ENCODE measurements at regions not wholly inside any gene's neighbourhood (a gene's known extent, or its start where the extent isn't known, plus 50 kb on each side); places are given as distances from the start of the nearest gene placed in this dataset.
"Not testable (repeated sequence)": the region's sequence is repeated elsewhere in the genome, so short reads cannot be mapped to it uniquely, and the experiment has no call there.

DNA sequence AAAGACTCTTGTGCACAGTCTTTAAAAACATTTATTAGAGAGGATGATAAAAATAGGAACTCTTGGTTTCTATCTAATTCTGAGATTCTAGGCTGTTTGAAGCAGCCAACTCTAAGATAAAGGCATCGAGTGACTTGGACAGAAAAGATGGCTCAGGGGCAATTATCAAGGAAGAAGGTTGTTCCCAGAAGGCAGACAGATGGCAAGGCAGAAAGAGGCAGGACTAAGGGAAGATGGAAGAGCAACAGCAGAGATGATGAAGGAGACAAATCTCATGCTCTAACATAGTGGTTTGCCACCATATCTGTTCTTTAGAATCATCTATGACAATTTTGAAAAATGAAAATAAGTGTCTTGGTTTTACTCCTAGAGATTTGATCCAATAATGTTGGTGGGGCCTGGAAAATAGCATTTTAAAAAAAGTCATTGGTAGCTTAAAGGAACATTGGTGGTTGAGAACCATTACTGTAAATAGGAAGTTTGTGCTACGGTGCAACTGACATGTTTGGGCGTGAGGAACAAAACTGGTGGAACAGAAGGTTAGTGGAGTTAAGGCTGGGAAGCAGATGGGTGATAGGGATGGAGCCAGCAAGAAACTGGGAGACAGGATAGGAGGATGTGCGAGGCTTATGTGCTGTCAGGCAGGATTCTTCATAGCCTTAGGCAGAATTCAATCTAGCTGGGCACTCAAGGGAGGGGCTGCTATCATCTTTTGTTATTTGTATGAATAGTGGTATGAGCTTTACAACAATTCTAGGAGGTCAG lies 751.1 kb downstream of the DHX35 start:
- Histone ChIP-seq H3K79me2 (ENCODE audit: insufficient read depth, low read length) (no peaks in the 10 kb centered on the region), H3K27me3 (ENCODE audit: low read length) (no peaks in the 10 kb centered on the region), H3K4me2 (ENCODE audit: low read depth, low read length, poor library complexity, severe bottlenecking) (no peak overlapping the region), H3K4me3 (ENCODE audit: insufficient read depth, low read length, poor library complexity, severe bottlenecking) (no peak overlapping the region), H3K36me3 (ENCODE audit: low read length) (no peaks in the 10 kb centered on the region), H3K9ac (ENCODE audit: low read length) (no peak overlapping the region), H3F3A (ENCODE audit: insufficient read depth) (no peaks in the 10 kb centered on the region), H3K9me2 (replicated peaks; ENCODE audit: insufficient read depth, low read length) (no peaks in the 10 kb centered on the region), H3K9me3 (ENCODE audit: insufficient read depth, low read length) (no peaks in the 10 kb centered on the region), H2AFZ (ENCODE audit: low read depth, low read length, severe bottlenecking) (no peak overlapping the region), H3K27ac (ENCODE audit: low read depth, low read length) (no peak overlapping the region), H4K20me1 (ENCODE audit: low read depth, low read length) (no peaks in the 10 kb centered on the region)
- TF ChIP-seq, protein P1, sequence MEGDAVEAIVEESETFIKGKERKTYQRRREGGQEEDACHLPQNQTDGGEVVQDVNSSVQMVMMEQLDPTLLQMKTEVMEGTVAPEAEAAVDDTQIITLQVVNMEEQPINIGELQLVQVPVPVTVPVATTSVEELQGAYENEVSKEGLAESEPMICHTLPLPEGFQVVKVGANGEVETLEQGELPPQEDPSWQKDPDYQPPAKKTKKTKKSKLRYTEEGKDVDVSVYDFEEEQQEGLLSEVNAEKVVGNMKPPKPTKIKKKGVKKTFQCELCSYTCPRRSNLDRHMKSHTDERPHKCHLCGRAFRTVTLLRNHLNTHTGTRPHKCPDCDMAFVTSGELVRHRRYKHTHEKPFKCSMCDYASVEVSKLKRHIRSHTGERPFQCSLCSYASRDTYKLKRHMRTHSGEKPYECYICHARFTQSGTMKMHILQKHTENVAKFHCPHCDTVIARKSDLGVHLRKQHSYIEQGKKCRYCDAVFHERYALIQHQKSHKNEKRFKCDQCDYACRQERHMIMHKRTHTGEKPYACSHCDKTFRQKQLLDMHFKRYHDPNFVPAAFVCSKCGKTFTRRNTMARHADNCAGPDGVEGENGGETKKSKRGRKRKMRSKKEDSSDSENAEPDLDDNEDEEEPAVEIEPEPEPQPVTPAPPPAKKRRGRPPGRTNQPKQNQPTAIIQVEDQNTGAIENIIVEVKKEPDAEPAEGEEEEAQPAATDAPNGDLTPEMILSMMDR (IDR thresholded peaks at IDR 0.05; ENCODE audit: insufficient read depth, low read length, poor library complexity, severe bottlenecking) = no peak
- TF ChIP-seq EZH2phosphoT487 (conservative IDR thresholded peaks at IDR 0.05; ENCODE audit: low read length) = no peak

GRCh38 chr20:39706184-39706663 lies 744.1 kb downstream of the DHX35 start:
- Histone ChIP-seq H3K4me3 (ENCODE audit: insufficient read depth, low read length, poor library complexity, severe bottlenecking) (no peak overlapping the region), H3K27ac (ENCODE audit: low read depth, low read length) (no peak overlapping the region), H3K9me3 (ENCODE audit: insufficient read depth, low read length) (no peaks in the 10 kb centered on the region), H3K9me2 (replicated peaks; ENCODE audit: insufficient read depth, low read length) (no peaks in the 10 kb centered on the region), H3K4me2 (ENCODE audit: low read depth, low read length, poor library complexity, severe bottlenecking) (no peak overlapping the region), H3F3A (ENCODE audit: insufficient read depth) (no peaks in the 10 kb centered on the region), H3K36me3 (ENCODE audit: low read length) (no peaks in the 10 kb centered on the region), H3K27me3 (ENCODE audit: low read length) (no peaks in the 10 kb centered on the region), H3K9ac (ENCODE audit: low read length) (no peak overlapping the region), H2AFZ (ENCODE audit: low read depth, low read length, severe bottlenecking) (no peak overlapping the region), H3K79me2 (ENCODE audit: insufficient read depth, low read length) (no peaks in the 10 kb centered on the region), H4K20me1 (ENCODE audit: low read depth, low read length) (no peaks in the 10 kb centered on the region)
- no peak for TF ChIP-seq EZH2phosphoT487 (conservative IDR thresholded peaks at IDR 0.05; ENCODE audit: low read length)

DNA sequence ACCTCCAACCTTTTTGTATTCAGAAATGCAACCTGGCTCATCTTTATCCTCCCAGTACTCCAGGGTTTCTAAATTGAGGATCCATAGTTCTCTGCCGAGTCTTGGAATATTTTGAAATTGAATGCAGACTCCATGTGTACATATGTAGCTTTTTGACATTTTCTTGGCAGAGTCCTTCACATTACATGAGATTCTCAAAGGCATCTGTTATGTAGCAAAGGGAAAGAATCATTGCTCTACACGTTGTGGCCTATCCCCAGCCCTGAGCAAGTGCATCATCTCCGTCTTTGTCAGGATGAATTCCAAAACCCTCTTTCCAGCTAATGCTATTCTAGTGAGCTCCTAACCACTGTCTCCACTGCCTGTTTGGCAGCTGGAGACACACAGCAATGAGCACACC lies 742.9 kb downstream of the DHX35 start:
- no peaks in the 10 kb centered on the region for H3K9me2 ChIP-seq (replicated peaks; ENCODE audit: insufficient read depth, low read length)
- H2AFZ ChIP-seq (ENCODE audit: low read depth, low read length, severe bottlenecking) = no peak overlapping the region
- no peaks in the 10 kb centered on the region for H3K79me2 ChIP-seq (ENCODE audit: insufficient read depth, low read length)
- no peak overlapping the region for H3K9ac ChIP-seq (ENCODE audit: low read length)
- H4K20me1 ChIP-seq (ENCODE audit: low read depth, low read length) = no peaks in the 10 kb centered on the region
- H3K36me3 ChIP-seq (ENCODE audit: low read length) = no peaks in the 10 kb centered on the region
- no peaks in the 10 kb centered on the region for H3F3A ChIP-seq (ENCODE audit: insufficient read depth)
- no peaks in the 10 kb centered on the region for H3K9me3 ChIP-seq (ENCODE audit: insufficient read depth, low read length)
- H3K27me3 ChIP-seq (ENCODE audit: low read length) = no peaks in the 10 kb centered on the region
- TF ChIP-seq EZH2phosphoT487 (conservative IDR thresholded peaks at IDR 0.05; ENCODE audit: low read length) = no peak
- TF ChIP-seq, protein P1 (IDR thresholded peaks at IDR 0.05; ENCODE audit: insufficient read depth, low read length, poor library complexity, severe bottlenecking) = no peak
- H3K4me3 ChIP-seq (ENCODE audit: insufficient read depth, low read length, poor library complexity, severe bottlenecking) = no peak overlapping the region
- no peak overlapping the region for H3K27ac ChIP-seq (ENCODE audit: low read depth, low read length)
- no peak overlapping the region for H3K4me2 ChIP-seq (ENCODE audit: low read depth, low read length, poor library complexity, severe bottlenecking)

- H3K9me2 ChIP-seq (replicated peaks; ENCODE audit: insufficient read depth, low read length); H3K9me3 ChIP-seq (ENCODE audit: insufficient read depth, low read length); H2AFZ ChIP-seq (ENCODE audit: low read depth, low read length, severe bottlenecking); H3K79me2 ChIP-seq (ENCODE audit: insufficient read depth, low read length); H4K20me1 ChIP-seq (ENCODE audit: low read depth, low read length); H3F3A ChIP-seq (ENCODE audit: insufficient read depth); H3K36me3 ChIP-seq (ENCODE audit: low read length); H3K4me3 ChIP-seq (ENCODE audit: insufficient read depth, low read length, poor library complexity, severe bottlenecking); H3K9ac ChIP-seq (ENCODE audit: low read length); H3K27ac ChIP-seq (ENCODE audit: low read depth, low read length); H3K27me3 ChIP-seq (ENCODE audit: low read length); H3K4me2 ChIP-seq (ENCODE audit: low read depth, low read length, poor library complexity, severe bottlenecking): not testable (repeated sequence)
Observed at GRCh38 chr20:39703357-39703756, 741.2 kb downstream of the DHX35 start.

Data from SU-DHL-6 (cell line).